ENCODE measurements at regions not wholly inside any gene's neighbourhood (a gene's known extent, or its start where the extent isn't known, plus 50 kb on each side); places are given as distances from the start of the nearest gene placed in this dataset.

- Histone ChIP-seq H4K8ac (ENCODE audit: low read depth in 2 of 2, low read length in 2 of 2) (no peak overlapping the region), H3K14ac (replicated peaks; ENCODE audit: low read depth, low read length) (no peak overlapping the region), H3K9me3 (ENCODE audit: control insufficient read depth, insufficient read depth, low read length) (peaks cover 13% of the 10 kb centered on the region), H2BK5ac (ENCODE audit: low read depth, low read length, poor library complexity, severe bottlenecking) (no peak overlapping the region), H2BK120ac (ENCODE audit: low read depth, low read length) (no peak overlapping the region), H3K4me2 (ENCODE audit: low read depth, low read length) (no peak overlapping the region), H2AK5ac (ENCODE audit: low read depth, low read length) (no peak overlapping the region), H3K79me1 (ENCODE audit: low read depth in 1 of 2, low read length in 2 of 2) (no peaks in the 10 kb centered on the region), H2BK20ac (ENCODE audit: low read depth, low read length) (no peak overlapping the region), H3K56ac (ENCODE audit: extremely low read depth, insufficient read depth, low read length) (no peak overlapping the region), H4K91ac (ENCODE audit: insufficient read depth, low read depth, low read length) (no peak overlapping the region), H3K4ac (ENCODE audit: low read depth, low read length) (no peak overlapping the region), H3K9me1 (ENCODE audit: insufficient read depth, low read length) (no peaks in the 10 kb centered on the region), H4K20me1 (ENCODE audit: insufficient read depth, low read length) (no peaks in the 10 kb centered on the region), H2BK15ac (ENCODE audit: low read depth, low read length) (no peak overlapping the region), H2AFZ (replicated peaks; ENCODE audit: low read length, poor library complexity) (no peak overlapping the region), H3K27ac (ENCODE audit: insufficient read depth, low read length) (no peak overlapping the region), H2AK9ac (replicated peaks; ENCODE audit: low read depth, low read length, poor library complexity) (no peak overlapping the region), H3K4me1 (ENCODE audit: control insufficient read depth, insufficient read depth, low read length) (no peaks in the 10 kb centered on the region), H3K4me3 (ENCODE audit: insufficient read depth, low read depth, low read length) (no peak overlapping the region), H4K5ac (ENCODE audit: low read depth, low read length) (no peak overlapping the region), H3K36me3 (ENCODE audit: control insufficient read depth, insufficient read depth, low read length) (no peaks in the 10 kb centered on the region), H3K18ac (ENCODE audit: low read depth, low read length) (no peak overlapping the region), H3K9ac (ENCODE audit: low read depth, low read length) (no peak overlapping the region), H3K27me3 (ENCODE audit: control insufficient read depth, insufficient read depth, low read length) (no peaks in the 10 kb centered on the region), H3K23ac (ENCODE audit: low read depth, low read length) (no peak overlapping the region)
- WGBS, 2 experiments (ENCODE audit: extremely low coverage in 2 of 2, insufficient read length in 1 of 2) = 51% methylated on average over 3 of the region's 7 CpGs; no CpG with 5 or more reads in 1 of the 2 experiments
- in situ Hi-C loops (cut with MboI; ENCODE audit: low sequenced_read_pairs) (no loop called here), intact Hi-C loops (cut with micrococcal nuclease) (no loop called here), dilution Hi-C loops (cut with HindIII; ENCODE audit: low sequenced_read_pairs, unreplicated experiment) (no loop called here)
- no peak for DNase-seq
- TF ChIP-seq SMC3 (IDR thresholded peaks at IDR 0.05; ENCODE audit: low read depth, low read length) (no peak), BHLHE40 (IDR thresholded peaks at IDR 0.05; ENCODE audit: low read depth, low read length) (no peak), USF2 (IDR thresholded peaks at IDR 0.05; ENCODE audit: low read depth, low read length) (no peak), CEBPB (IDR thresholded peaks at IDR 0.05; ENCODE audit: low read depth, low read length) (no peak), MAZ (IDR thresholded peaks at IDR 0.05; ENCODE audit: borderline replicate concordance, low read depth, low read length) (no peak), CTCF (conservative IDR thresholded peaks at IDR 0.05; ENCODE audit: low read depth, low read length) (no peak), POLR2A (IDR thresholded peaks at IDR 0.05; ENCODE audit: low read depth, low read length) (no peak), NFE2L2 (IDR thresholded peaks at IDR 0.05; ENCODE audit: low read depth, low read length) (no peak), MAFK (IDR thresholded peaks at IDR 0.05; ENCODE audit: low read depth, low read length) (no peak), RAD21 (IDR thresholded peaks at IDR 0.05; ENCODE audit: low read length) (no peak), FOS (IDR thresholded peaks at IDR 0.05; ENCODE audit: low read depth, low read length) (no peak), RCOR1 (IDR thresholded peaks at IDR 0.05; ENCODE audit: insufficient replicate concordance, low read length) (no peak), CHD1 (IDR thresholded peaks at IDR 0.05; ENCODE audit: low read depth, low read length) (no peak), RFX5 (IDR thresholded peaks at IDR 0.05; ENCODE audit: low read depth, low read length) (no peak), MXI1 (IDR thresholded peaks at IDR 0.05; ENCODE audit: borderline replicate concordance, low read depth, low read length) (no peak)
- TF ChIP-seq, protein P1, sequence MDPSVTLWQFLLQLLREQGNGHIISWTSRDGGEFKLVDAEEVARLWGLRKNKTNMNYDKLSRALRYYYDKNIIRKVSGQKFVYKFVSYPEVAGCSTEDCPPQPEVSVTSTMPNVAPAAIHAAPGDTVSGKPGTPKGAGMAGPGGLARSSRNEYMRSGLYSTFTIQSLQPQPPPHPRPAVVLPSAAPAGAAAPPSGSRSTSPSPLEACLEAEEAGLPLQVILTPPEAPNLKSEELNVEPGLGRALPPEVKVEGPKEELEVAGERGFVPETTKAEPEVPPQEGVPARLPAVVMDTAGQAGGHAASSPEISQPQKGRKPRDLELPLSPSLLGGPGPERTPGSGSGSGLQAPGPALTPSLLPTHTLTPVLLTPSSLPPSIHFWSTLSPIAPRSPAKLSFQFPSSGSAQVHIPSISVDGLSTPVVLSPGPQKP (IDR thresholded peaks at IDR 0.05; ENCODE audit: borderline replicate concordance, low read depth, low read length) = no peak
- no peak for ATAC-seq (ENCODE audit: low read depth)
- no TSS peak for BruUV-seq (replicated peaks)
- POLR2A ChIA-PET (ENCODE audit: unreplicated experiment) = no interaction called here
- CTCF ChIA-PET = no interaction called here
Measured at GRCh38 chr10:111830359-111830758, 353.2 kb downstream of the GPAM start.
